ENCODE measurements at regions not wholly inside any gene's neighbourhood (a gene's known extent, or its start where the extent isn't known, plus 50 kb on each side); places are given as distances from the start of the nearest gene placed in this dataset.

GRCh38 chr11:134995741-134996140, 583.7 kb upstream of the B3GAT1 start:
- no peak for TF ChIP-seq CTCF (IDR thresholded peaks at IDR 0.05; ENCODE audit: insufficient read depth, low read depth, low read length)
- TF ChIP-seq EZH2 (IDR thresholded peaks at IDR 0.05; ENCODE audit: insufficient read depth, low read length): no peak

Measured in astrocyte (in vitro differentiated cells and primary cell).